Stimulated activated CD8-positive, alpha-beta memory T cell treated with anti-CD3 and anti-CD28 coated beads, Interleukin-4, amount 100 ng/mL, for 24 hours (primary cell): ENCODE measurements at regions not wholly inside any gene's neighbourhood (a gene's known extent, or its start where the extent isn't known, plus 50 kb on each side); places are given as distances from the start of the nearest gene placed in this dataset.

Experiments
- DNase-seq: peaks from one replicate; pipeline ENCODE4 v3.0.0-alpha.2; 2020; ENCODE audit warnings: low read depth

DNA sequence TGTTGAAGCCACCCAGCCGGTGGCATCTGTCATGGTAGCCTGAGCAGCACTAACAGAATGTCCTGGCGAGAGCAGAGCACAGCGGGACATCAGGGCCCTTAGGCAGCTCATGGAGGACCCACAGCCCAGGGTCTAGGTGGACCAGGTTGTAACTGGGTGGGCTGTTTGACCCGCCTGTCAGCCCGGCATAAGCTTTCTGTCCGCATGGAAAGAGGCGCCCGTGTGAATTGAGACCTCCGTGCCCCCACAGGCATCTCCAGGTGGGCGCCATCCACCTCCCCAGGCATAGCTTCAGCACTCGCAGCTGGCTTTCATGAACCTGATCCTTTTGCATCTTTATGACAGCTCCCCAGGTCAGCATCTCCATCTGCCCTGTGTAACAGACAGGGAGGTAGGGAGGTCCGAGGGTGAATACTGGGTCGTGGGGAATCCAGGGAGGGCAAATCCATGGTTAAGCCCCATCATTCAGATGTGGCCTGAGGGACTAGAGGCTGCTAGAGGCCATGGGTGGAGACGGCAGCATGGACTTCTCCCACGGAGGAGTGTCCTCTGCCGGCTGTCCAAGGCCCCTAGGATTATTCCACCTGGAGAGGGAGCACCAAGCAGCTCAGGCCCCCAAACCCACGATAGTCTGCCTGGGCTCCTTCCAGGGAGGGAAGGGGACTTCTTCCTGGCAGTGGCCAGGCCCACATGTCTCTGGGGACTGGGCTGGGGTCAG is 371.6 kb upstream of the MKI67 start:
- no peak for DNase-seq

DNA sequence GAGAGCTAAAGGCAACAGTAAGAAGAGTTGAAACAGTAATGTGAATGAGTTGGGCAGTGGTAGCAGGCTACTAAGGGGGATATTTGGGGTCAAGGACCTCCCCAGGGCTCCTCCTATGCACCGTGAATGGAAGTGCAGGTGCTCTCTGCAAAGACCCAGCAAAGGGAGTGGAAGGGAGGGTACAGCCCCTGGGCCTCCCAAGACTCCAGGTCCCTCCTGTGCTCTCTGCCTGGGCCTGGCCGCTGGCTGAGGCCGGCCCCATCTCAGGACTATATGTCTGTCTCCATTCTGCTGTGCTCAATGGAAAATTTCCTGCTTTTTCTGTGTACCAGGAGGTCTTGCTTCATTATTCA is 372.1 kb upstream of the MKI67 start:
- no peak for DNase-seq

DNA sequence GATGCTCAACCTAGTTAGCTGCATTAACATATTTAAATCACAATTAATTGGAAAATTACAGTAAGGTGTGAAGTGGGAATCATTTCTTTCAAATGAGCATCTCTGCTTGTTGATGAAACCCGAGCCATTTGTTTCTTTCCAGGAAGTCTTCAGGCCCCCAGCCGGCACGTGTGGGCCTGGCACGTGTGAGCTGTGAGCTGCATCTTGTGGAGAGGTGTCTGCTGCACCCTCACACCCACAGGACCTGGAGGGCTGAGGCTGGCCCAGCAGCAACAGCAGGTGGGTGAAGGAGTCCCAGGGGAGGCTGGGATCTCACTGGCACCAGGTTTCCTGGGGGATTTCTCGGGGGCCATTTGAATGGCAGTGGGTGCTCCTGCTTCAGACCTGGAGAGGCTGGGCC is 372.5 kb upstream of the MKI67 start:
- no peak for DNase-seq

DNA sequence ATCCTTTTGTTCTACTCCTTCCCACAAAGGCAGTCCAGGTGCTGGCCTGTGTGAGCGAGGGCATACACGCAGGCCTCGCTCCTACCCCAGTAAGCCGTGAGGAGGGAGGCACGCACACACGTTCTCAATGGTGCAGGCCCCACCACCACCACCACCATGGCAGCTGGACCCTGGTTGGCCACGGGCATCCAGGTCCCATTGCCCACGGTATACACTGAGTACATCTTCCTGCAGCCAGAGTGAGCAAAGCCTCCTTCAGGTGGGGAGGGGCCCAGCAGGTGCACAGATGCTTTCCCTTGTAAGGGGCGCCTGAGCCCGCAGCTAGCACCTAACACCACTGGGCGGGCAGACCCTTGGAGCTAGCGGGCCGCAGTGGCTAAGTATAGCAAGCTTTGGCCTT is 373.3 kb upstream of the MKI67 start:
- no peak for DNase-seq

DNA sequence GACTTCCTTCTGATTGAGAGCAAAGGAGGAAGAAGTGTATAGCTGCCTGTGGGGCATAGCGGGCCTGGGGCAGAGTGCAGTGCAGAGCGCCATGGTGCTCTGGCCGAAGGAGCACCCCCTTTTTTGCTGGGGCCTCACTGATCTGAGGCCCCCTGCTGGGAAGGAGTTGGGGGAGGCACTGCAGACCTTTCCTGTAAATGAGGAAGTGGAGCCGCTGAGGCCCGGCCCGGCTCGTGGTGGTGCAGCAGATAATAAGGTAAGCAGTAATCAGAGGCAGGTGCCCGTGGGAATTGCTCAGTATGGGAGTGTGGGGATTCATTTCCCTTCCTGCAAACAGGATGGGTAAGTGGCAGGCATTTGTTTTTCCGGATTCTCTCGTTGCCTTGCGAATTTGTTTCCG is 373.7 kb upstream of the MKI67 start:
- no peak for DNase-seq

DNA sequence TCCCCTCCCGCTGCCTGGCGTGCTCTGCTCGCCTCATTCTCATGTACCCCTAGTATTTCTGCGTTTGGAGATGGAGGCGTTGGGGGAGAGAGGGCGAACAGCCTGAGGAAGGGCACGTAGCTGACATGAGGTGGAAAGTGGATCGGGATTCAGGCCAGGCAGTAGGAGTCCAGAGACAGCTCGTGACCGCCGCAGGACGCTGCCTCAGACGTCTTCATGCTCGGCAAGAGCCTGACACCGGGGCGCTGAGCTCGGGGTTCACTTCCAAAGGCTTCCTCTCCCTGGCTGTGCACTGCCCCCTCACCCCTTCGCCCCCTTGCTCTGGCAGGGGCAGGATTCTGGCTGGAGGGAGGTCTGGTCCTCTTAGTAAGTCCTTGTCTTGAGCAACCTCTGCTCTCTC is 374.4 kb upstream of the MKI67 start:
- no peak for DNase-seq

DNA sequence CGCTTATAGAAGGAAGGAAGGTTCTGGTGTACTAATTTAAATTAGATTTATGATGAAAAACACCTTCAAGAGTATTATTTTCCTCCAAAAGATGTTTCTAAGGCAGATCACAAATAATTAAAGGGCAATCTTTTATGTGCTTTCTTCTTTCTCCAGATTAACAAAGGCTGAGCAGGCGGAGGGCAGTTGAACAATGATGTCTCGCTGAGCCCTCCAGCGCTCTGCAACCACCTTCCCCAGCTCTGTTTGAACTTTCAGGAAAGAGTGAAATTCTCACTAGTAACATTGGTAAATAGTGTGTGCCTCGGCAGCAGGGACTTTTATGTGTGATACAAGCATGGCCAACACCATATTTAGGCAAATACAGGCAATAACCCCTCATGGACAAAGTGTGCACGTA is 379.1 kb upstream of the MKI67 start:
- DNase-seq = no peak

DNA sequence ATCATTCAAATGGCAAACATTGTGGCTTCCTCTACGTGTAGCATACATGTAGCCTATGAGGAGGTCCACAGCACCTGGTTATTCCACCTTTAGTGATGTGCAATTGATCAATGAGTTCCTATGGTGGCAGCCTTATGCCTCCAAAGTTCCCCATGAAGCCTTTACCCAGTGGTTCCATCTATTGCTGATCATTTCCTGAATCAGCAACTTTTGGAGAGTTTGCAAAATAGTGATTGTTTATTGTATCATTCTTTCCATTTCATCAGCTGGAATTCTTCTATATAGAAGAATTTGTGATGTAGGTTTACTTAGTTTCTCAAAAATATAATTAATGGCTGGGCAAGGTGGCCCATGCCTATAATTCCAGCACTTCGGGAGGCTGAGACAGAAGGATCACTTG is 380.2 kb upstream of the MKI67 start:
- DNase-seq = no peak

DNA sequence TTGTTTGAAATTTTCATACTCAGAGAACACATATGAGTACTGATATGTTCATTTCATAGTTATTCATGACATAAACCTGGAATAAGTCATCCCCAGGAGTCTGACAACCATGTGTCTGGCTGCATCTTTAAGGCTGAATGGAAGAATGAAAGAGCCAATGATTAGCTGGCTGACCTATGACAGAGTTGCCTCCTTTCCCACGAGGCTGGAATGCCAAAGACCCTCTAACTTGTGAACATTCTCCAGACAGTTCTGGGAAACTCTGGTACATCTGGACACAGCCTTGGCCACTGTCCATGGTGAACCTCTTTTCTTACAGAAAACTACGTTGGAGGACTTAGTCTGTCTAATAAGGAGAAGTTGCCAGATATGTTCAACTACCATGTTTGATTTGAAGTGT is 380.8 kb upstream of the MKI67 start:
- no peak for DNase-seq

DNA sequence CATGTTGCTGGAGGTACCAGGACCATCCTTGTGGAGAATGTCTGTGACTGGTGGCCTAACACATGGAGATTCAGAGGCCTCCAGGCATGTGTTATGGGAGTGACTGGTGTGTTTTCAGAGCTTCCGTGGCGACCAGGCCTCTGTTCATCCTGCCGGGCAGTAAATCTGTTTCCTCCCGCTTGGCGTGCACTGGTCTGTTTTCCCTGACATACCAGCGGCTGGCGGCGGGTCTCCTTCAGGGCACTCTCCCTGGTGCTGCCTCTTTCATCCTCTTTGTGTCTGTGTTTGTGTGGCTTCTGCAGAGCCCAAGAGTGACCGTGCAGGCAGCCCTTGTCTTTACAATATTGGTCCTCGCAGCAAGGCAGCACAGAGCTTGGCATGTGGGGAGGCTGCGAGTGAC is 385.1 kb upstream of the MKI67 start:
- no peak for DNase-seq

DNA sequence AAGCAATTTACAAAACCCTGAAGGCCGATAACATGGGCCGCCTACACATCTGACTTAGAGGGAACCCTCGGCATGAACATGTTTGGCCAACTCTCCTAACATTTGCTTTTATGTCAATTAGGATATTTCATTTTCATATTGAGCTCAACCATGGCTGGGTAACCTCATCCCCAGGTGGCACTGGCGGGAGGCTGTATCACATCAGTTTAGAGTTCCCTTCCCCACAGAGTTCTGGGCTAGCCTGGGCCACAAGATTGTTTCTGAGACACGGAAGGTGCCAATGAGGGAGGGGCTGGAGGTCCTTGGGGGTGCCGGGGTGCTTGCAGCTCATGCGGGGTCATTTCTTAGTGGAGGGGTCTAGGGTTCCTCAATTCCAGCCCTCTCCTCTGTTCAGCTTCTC is 386.5 kb upstream of the MKI67 start:
- no peak for DNase-seq

DNA sequence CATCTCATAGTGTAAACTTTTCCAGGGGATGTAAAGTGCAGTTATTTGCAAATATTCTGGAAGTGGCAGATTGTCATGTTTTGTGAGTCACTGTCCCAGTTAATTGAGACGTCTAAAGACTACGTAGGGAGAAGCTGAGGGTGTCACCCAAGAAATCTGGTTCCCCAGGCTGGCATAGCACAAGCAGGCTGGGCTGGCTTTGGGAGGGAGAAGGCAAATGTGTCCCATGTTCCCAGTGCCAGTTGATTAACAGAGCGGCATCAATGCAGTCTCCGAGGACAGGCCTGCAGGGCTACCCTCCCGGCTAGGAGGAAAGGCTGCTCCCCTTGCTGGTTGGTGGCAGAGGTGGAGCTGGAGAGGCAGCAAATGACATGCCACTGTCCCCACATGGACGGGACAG is 388.3 kb upstream of the MKI67 start:
- DNase-seq = no peak

DNA sequence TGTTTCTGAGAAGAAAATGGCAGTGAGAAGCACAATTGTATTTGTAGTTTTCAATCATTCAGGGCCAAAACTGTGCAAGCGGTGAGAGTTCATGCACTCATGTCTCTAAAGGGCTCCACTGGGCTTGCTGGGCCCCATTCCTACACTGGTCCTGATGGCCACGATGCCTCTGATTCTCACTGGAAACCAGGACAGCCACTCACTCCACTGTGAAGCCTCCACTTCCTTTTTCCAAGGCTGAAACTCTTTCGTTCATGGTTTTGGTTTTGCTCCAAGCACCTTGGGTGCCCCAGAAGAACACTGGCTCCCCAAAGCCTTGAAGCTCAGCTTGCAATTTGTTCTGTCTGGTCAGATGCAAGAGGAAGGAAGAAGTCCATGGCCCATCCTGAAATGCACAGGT is 390.0 kb upstream of the MKI67 start:
- no peak for DNase-seq

DNA sequence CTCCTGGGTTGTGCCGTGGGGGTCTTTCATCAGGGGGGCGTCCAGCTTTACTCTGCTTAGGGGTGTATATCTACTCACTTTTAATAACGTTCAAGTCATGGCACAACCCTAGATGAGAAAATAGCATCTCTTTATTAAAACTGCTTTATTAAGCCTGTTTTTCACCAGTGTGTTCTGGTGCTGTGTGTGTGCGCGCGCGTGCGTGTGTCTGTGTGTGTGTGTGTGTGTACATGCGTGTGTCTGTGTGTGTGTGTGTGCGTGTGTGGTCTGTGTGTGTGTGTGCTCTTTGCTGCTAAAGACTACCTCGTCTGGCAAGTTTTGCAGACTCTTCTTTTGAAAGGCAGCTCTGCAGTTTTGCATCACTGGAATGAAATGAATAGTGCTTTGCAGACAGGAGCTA is 390.9 kb upstream of the MKI67 start:
- no peak for DNase-seq

DNA sequence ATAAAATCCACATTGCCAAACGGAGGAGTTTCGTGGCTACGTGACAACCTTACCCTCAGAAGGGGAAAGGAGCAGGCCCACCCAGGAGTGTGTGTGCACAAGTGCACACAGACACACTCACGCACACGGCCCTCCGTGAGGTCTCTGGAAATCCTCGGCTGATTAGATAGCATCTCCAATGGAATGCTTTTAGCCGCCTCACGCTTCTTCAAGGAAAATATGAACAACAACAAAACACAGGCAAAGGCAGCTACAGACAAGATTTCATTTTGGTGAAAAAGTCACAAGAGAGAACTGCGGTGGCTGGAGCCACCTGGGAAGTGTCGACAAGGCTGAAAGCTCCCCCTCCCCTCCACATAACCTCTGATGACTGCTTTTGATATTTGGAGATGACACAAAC is 391.8 kb upstream of the MKI67 start:
- DNase-seq = no peak

DNA sequence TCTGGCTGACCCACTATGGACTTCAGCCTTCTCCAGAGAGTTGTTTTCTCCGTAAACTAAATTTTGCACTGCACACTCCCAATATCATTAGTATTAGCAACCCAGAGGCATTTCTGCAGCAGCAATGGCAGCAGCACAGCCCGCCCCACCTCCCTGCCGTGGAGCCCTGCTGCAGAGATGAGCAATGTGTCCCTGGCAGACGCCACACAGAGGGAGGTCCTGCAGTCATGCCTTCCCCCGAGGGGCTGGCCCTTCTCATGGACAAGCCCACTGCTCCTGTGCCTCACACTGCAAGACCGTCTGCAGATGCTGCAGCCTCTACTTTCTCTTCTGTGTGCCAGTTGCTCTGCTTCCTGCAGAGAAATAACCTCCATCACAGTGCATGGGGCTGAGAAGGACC is 393.4 kb upstream of the MKI67 start:
- DNase-seq = no peak

DNA sequence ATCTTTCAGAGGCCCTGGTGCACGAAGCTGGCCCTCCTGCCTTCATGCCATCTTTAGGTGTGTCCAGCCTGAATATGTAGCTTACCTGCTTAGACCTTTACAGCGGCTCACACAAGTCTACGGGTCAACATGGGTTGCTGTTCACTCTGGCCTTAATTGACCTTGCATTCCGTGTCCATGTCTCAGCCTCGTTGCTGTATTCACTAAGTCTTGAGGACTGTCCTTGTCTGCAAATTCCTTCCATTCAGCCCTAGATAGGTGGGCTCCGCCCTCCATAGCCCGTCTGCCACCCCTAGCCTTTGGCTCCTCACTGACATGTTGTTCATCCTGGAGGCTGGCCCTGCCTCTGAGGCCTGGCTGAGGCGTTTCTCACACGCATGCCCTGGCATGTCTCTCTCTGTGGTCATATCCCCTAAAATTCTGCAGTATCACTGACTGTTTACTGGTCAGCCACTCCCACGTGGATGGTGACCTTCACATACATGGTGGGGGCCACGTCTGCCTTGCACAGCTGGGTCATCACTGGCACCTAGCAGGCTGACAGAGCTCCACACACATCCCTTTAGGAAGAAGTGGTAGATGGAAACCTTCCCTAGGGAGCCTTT is 394.1 kb upstream of the MKI67 start:
- DNase-seq = no peak

DNA sequence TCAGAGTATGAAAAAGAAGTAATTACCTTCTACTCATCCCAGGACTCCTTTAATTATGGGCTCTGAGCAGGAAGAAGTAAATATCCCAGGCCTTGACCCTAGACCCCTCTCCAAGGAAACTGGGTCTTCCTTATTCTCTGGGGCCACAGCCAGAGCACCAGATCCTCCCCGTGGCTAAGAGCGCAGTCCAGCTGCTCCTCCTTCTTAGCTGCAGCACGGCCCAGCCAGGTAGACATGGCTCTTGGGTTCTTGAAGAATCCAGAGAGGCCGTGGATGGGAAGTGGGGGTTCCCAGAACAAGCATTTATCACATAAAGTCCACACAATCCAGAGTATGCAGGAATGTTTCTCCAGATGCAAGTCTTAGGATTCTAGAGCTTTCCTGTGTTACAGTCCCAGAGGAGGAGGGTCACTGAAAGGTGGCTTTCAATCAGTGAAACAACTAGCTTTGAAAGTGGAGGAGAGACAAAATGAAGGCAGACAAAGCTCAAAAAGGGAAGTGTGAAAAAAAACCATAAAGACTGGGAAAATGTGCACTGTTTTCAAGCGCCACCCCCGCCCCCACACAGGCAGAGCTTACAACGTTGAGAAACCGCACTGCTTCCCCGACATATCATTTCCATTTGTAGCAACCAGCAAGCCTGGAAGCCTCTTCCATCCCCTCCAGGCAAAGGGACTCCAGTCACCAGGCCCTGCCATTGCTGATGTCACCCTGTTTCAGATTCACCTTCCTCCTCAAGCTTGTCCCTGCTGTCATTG is 396.5 kb upstream of the MKI67 start:
- no peak for DNase-seq

DNA sequence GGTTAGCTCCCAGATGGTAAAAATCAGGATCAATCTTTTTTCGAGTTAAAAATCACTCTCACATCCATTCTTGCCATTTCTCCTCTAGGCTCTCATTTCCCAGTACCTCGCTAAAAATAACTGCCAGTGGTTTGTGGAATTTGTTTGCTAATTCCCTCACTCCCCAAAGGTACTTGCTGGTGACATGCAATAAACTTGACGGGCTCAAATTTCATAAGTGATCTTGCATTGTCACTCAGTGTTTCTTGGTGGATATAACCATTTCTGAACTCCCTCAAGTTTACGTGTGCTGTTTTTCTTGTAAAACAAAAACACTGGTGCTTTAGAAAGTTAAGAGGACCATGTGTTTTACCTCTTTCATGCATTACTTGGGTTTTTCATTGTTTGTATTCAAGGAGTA is 399.2 kb upstream of the MKI67 start:
- DNase-seq = no peak

DNA sequence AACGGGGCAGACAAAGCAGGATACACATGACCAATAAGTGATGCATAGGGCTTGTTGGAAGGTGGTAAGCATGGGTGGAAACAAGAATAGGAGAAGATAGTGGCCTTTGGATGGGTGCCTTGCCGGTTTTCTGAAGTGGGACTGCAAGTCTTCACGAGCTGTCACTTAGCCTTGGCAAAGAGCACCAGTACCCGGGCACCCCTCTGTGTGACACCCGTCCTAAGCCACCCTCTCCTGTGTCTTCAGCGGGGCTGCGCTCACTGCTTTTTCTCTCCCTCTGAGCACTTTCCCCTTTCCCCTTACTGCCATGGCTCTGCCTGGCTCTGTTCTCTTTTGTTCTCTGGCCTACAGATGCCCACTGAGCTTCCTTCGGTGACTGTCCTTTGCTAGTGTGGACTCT is 399.7 kb upstream of the MKI67 start:
- no peak for DNase-seq

DNA sequence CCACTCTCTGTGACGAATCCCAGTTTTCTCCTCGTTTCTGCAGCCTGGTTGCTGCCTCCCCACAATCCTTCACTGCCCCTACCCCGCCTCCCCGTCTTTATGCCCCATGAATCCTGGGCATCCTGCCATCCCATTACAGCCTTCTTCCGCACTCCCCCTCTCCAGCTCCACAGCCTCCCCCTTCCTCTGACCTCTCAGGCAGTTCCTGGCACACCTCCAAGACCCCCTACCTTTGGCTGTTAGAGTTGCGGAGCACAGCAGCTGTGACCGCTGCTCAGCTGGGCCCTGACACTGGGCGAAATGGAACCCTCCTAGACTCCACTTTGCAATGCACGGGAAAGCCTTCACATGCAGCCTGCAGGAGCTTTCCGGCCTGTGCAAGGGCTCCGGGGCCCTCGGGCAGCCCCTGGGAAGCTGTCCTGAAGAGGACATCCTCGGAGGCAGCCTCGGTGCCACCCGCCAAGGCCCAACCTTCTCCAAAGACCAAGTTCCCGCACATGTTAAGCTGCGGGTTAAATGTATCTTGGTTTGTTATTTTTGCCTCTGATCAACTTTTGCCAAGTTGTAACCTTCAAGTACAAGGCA is 400.7 kb upstream of the MKI67 start:
- DNase-seq = no peak

DNA sequence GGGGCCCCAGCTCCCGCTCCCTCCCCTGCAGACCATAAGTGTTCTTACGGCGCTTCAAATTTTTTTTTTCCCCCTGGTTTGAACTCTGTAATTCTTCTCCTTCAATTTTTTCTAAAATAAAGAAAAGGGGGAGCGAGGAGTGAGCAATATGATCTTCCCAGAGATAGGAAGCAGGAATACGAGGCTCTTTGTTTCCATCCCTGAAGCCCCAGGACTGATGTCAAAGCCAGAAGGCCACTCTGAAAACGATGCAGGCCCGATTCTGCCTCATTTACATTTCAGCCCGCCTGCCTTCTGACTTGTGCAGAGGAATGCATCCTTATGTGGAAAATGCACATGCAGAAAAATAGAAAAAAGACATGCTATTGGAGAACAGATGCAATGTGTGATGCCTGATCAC is 401.5 kb upstream of the MKI67 start:
- no peak for DNase-seq

DNA sequence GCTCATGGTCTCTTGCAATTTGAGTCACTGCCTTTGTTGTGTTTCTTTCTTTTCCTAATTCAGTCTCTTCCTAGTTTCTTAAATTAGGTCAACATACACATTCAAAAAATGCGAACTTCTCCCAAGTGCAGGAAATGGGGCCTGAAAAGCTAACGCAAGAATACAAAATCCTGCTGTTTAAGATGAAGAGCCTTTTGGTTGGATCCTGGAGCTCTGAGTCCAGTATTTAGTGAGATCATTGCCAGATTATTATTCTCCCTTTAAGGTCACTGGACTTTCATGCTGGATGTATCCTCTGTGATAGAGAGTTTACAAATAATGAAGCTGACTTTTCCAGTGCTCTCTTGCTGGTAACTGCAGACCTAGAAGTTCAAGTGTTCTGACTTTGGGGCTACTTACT is 401.9 kb upstream of the MKI67 start:
- DNase-seq = no peak
